HG02798 (cell line): ENCODE measurements at regions not wholly inside any gene's neighbourhood (a gene's known extent, or its start where the extent isn't known, plus 50 kb on each side); places are given as distances from the start of the nearest gene placed in this dataset.

Source experiments
- ATAC-seq: cut with Tn5 transposase; IDR thresholded peaks from one replicate; pipeline ENCODE4 v1.9.1; 2021; ENCODE audit warnings: mild to moderate bottlenecking; ENCODE audit not compliant: unreplicated experiment, poor library complexity

DNA sequence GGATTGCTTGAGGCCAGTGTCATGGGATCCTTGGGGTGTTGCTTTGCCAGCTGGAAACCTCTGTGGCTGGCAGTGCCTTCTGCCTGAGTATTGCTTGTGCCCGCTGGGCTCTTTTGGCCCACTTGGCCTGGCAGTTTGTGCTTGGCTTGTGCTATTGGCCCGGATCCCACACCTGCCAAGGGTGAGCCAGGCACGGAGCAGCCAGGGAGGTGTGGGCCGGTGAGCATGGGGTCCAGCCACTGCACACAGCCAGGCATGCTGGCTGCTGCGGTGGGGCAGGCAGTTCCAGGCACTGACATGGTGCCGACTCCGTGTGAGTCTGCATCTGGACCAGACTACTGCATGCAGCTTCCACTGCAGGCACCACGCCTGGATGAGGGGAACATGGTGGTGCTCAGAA, 62.5 kb upstream of the SYNCRIP start:
- ATAC-seq: no peak

DNA sequence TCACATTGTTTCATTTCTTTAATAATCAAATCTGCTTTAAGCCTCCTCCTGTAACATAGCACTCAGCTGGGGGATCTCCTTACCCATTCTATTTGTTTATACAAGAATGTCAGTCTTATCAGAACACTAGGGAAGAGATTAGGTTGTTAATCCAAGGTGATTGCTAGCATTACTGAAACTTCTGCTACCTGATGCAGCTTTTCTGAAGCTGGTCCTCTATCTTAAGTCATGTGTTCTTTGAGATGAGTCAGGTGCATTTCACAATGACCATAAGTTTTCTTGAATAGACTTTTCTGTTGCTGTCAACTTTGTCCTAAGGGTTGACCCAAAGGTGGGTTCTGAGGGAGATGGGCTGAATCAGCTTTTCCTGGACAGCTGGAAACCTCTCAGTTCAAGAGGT, 60.7 kb upstream of the SYNCRIP start:
- no peak for ATAC-seq
